ENCODE measurements at regions not wholly inside any gene's neighbourhood (a gene's known extent, or its start where the extent isn't known, plus 50 kb on each side); places are given as distances from the start of the nearest gene placed in this dataset.

- TF ChIP-seq POLR2AphosphoS5 (IDR thresholded peaks at IDR 0.05): no peak
- no peak for TF ChIP-seq CTCF (IDR thresholded peaks at IDR 0.05 in 8 of 11, conservative IDR thresholded peaks at IDR 0.05 in 3 of 11)
- no peak for TF ChIP-seq POLR2A (IDR thresholded peaks at IDR 0.05)
Measured at GRCh38 chr13:109565877-109566276, 220.5 kb downstream of the IRS2 start.

All from spleen (tissue), 7 donors.